GM12878 (cell line): ENCODE measurements at regions not wholly inside any gene's neighbourhood (a gene's known extent, or its start where the extent isn't known, plus 50 kb on each side); places are given as distances from the start of the nearest gene placed in this dataset.
"Not testable (repeated sequence)": the region's sequence is repeated elsewhere in the genome, so short reads cannot be mapped to it uniquely, and the experiment has no call there.

Source experiments
- ATAC-seq: fragments of 200-7000 bp; cut with Tn5 transposase; 3 replicates; pipeline ENCODE4 v1.9.1; 2020; ENCODE audit warnings: mild to moderate bottlenecking, moderate library complexity
- BruUV-seq: library from RNA; stranded (reverse); fragments of 400-500 nt; replicated peaks from 2 replicates; lab custom pipeline; 2021; lab: Mats Ljungman, UMichigan
- CTCF ChIA-PET: fragments of 300-600 bp; sonication (Branson Sonifier 250); formaldehyde crosslinking; extraction: SDS; loops from one replicate; lab custom pipeline; 2021; ENCODE audit warnings: inconsistent platforms; lab: Yijun Ruan, JAX
- POLR2A ChIA-PET: fragments of 350-600 bp; formaldehyde crosslinking; extraction: SDS; loops from one replicate; lab custom pipeline; 2021; ENCODE audit warnings: inconsistent platforms; lab: Charles Lee
- RAD21 ChIA-PET: fragments of 300-600 bp; sonication (Branson Sonifier 250); formaldehyde crosslinking; loops from one replicate; lab custom pipeline; 2023; ENCODE audit warnings: antibody characterized with exemption; ENCODE audit not compliant: unreplicated experiment; lab: Charles Lee
- SMC1A ChIA-PET: fragments of 300-600 bp; sonication (Branson Sonifier 250); formaldehyde crosslinking; loops from one replicate; lab custom pipeline; 2023; ENCODE audit not compliant: unreplicated experiment, uncharacterized antibody; lab: Charles Lee
- DNase-seq: peaks from one replicate; pipeline ENCODE4 v3.0.0-alpha.2; 2011; ENCODE audit warnings: low read depth, low spot score
- FAIRE-seq: peaks from 3 replicates; lab custom pipeline; 2011; peaks lifted over from hg19 to GRCh38; lab: Jason Lieb, UNC
- H2AFZ ChIP-seq: 2 replicates; pipeline ENCODE4 v1.6.0; 2011; ENCODE audit warnings: low read depth, low read length, control low read depth; ENCODE audit not compliant: control insufficient read depth
- H3K27ac ChIP-seq: 2 replicates; pipeline ENCODE4 v1.5.1; 2011; ENCODE audit warnings: control low read depth; ENCODE audit not compliant: control insufficient read depth, insufficient read depth
- H3K27me3 ChIP-seq, 2 experiments: replicated peaks in 1 of 2; 2 replicates each; pipeline versions ENCODE4 v1.6.0 to v1.6.1; 2011; ENCODE audit warnings: low read length in 1 of 2; ENCODE audit not compliant: control insufficient read depth in 2 of 2, insufficient read depth in 2 of 2
- H3K36me3 ChIP-seq, 2 experiments: 2 replicates each; pipeline ENCODE4 v1.5.1; 2011; ENCODE audit warnings: low read length in 1 of 2; ENCODE audit not compliant: control insufficient read depth in 2 of 2, insufficient read depth in 2 of 2
- H3K4me1 ChIP-seq: 2 replicates; pipeline ENCODE4 v1.6.1; 2011; ENCODE audit warnings: mild to moderate bottlenecking, low read length, moderate library complexity, mixed read lengths; ENCODE audit not compliant: control insufficient read depth, insufficient read depth
- H3K4me2 ChIP-seq: 2 replicates; pipeline ENCODE4 v1.6.0; 2011; ENCODE audit warnings: control low read depth; ENCODE audit not compliant: control insufficient read depth, insufficient read depth
- H3K4me3 ChIP-seq: fragments of 200-600 bp; sonication (generic); 2 replicates; pipeline ENCODE4 v1.5.1; 2016
- H3K79me2 ChIP-seq: 2 replicates; pipeline ENCODE4 v1.6.0; 2011; ENCODE audit warnings: low read length; ENCODE audit not compliant: control insufficient read depth, insufficient read depth
- H3K9ac ChIP-seq: 2 replicates; pipeline ENCODE4 v1.8.0; 2011; ENCODE audit warnings: low read length, control low read depth, mixed read lengths; ENCODE audit not compliant: control insufficient read depth, insufficient read depth
- H3K9me3 ChIP-seq: replicated peaks from 3 replicates; pipeline ENCODE4 v1.5.1; 2011; ENCODE audit warnings: mild to moderate bottlenecking, low read length; ENCODE audit not compliant: control insufficient read depth, insufficient read depth
- H4K20me1 ChIP-seq: 2 replicates; pipeline ENCODE4 v1.6.0; 2011; ENCODE audit not compliant: control insufficient read depth, insufficient read depth
- CREM ChIP-seq: IDR thresholded peaks from 2 replicates; pipeline ENCODE4 v1.6.1; 2014; ENCODE audit warnings: antibody characterized with exemption, low read depth
- EGR1 ChIP-seq, 2 experiments: IDR thresholded peaks; 1 replicate in 1 of 2; 2 replicates in 1 of 2; pipeline ENCODE4 v1.6.1; 2011 to 2012; ENCODE audit warnings: low read depth in 2 of 2, low read length in 2 of 2, borderline replicate concordance in 1 of 2, mild to moderate bottlenecking in 1 of 2, moderate library complexity in 1 of 2
- FOXM1 ChIP-seq: IDR thresholded peaks from 2 replicates; pipeline ENCODE4 v1.6.1; 2012; ENCODE audit warnings: low read depth, mild to moderate bottlenecking, inconsistent platforms, low read length, moderate library complexity
- KDM1A ChIP-seq: fragments of 200-600 bp; sonication (generic); IDR thresholded peaks from 2 replicates; pipeline ENCODE4 v1.6.1; 2016; ENCODE audit warnings: borderline replicate concordance
- MTA2 ChIP-seq: fragments of 450-650 bp; IDR thresholded peaks from 2 replicates; pipeline ENCODE4 v1.6.1; 2016; ENCODE audit warnings: low read depth, mild to moderate bottlenecking, moderate library complexity
- SIX5 ChIP-seq: IDR thresholded peaks from 2 replicates; pipeline ENCODE4 v1.6.1; 2011; ENCODE audit warnings: mild to moderate bottlenecking, low read depth, low read length, moderate library complexity; ENCODE audit not compliant: severe bottlenecking
- SUZ12 ChIP-seq: fragments of 200-600 bp; sonication (generic); IDR thresholded peaks from one replicate; pipeline ENCODE4 v1.6.1; 2018; ENCODE audit warnings: antibody characterized with exemption, mild to moderate bottlenecking; ENCODE audit not compliant: unreplicated experiment
- ZNF24 ChIP-seq: fragments of 450-650 bp; IDR thresholded peaks from 2 replicates; pipeline ENCODE4 v1.6.1; 2017; ENCODE audit warnings: antibody characterized with exemption, mild to moderate bottlenecking
- WGBS: methylation state at CpG from one replicate; pipeline ENCODE4 v1.1.6; 2016; ENCODE audit warnings: low lambda C conversion rate; ENCODE audit not compliant: insufficient replicate concordance, insufficient coverage; ENCODE audit errors: missing lambda C conversion rate; 5-methylcytosine and 5-hydroxymethylcytosine counted together
- in situ Hi-C: fragments of 300-500 bp; cut with MboI; formaldehyde crosslinking; loops from 9 replicates; pipeline ENCODE4 v1.14.3; 2018; ENCODE audit warnings: mixed read lengths
- intact Hi-C: fragments of 100-400 bp; cut with micrococcal nuclease; formaldehyde crosslinking; loops from one replicate; pipeline ENCODE4 v1.14.2; 2022; ENCODE audit not compliant: unreplicated experiment
- TF ChIP-seq, protein P1 (sequence below): IDR thresholded peaks from 2 replicates; pipeline ENCODE4 v1.6.1; 2011; ENCODE audit warnings: borderline replicate concordance, low read depth, mild to moderate bottlenecking, moderate library complexity, low read length; ENCODE audit not compliant: insufficient read depth, poor library complexity, severe bottlenecking
- TF ChIP-seq, protein P2 (sequence below): fragments of 150-350 bp; IDR thresholded peaks from 2 replicates; pipeline ENCODE4 v1.6.1; 2014; ENCODE audit warnings: mild to moderate bottlenecking, low read depth, low read length
- TF ChIP-seq, protein P3 (sequence below): fragments of 450-650 bp; formaldehyde crosslinking; IDR thresholded peaks from 2 replicates; pipeline ENCODE4 v1.4.0; 2020; ENCODE audit warnings: mild to moderate bottlenecking, moderate library complexity

DNA sequence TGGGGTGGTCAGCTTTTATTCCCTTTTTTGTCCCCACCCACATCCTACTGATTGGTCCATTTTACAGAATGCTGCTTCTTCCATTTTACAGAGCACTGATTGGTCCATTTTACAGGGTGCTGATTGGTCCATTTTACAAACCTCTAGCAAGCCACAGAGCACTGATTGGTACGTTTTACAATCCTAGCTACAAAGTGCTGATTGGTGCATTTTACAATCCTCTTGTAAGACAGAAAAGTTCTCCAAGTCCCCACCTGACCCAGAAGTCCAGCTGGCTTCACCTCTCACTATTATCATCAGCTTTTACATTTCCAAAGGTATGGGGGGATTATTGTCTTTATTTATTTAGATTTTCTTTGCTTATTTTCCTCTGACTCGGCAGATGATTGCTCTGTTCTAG, 390.4 kb upstream of the STXBP6 start:
- ChIA-PET SMC1A (interaction anchor here (0.6 kb wide), 1 partner anchor 15 kb away, joined by 3 read pairs; no protein-coding TSS in a partner anchor), CTCF (interaction anchor here (0.9 kb wide), 1 partner anchor 9 kb away, joined by 5 read pairs; no protein-coding TSS in a partner anchor)
- WGBS, result 5% methylated on average over 2 of the region's 2 CpGs
- FAIRE-seq, H3K4me2 ChIP-seq, ATAC-seq, H3K9me3 ChIP-seq, H3K4me1 ChIP-seq, H3K27me3 ChIP-seq, H3K9ac ChIP-seq, H4K20me1 ChIP-seq, intact Hi-C loops, H3K79me2 ChIP-seq, in situ Hi-C loops, POLR2A ChIA-PET, RAD21 ChIA-PET, H3K4me3 ChIP-seq, DNase-seq, H3K36me3 ChIP-seq, H3K27ac ChIP-seq, H2AFZ ChIP-seq, BruUV-seq: not testable (repeated sequence)

DNA sequence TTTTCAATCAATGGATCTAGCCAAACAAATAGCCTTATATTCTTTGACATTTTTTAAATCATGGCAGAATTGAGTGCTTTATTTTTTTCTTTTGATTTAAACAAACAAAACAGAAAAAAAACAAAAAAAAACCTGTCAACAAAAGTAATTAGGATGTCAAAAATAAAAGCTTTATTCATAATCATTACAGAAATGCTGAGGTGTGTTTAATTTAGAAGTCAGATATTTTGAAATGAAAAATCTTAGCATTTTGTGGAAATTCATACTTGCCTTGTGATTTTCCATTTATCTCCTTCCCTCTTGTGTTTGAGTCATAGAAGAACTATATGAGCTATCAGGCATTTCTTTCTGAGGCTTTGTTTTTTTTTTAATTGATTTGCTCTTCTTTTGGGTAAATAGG, 387.0 kb upstream of the STXBP6 start:
- no peak overlapping the region for H3K9ac ChIP-seq
- H3K27ac ChIP-seq, result no peak overlapping the region
- H3K36me3 ChIP-seq, result no peaks in the 10 kb centered on the region
- no peak overlapping the region for H3K4me3 ChIP-seq
- no peaks in the 10 kb centered on the region for H3K9me3 ChIP-seq
- no peaks in the 10 kb centered on the region for H3K27me3 ChIP-seq
- no peaks in the 10 kb centered on the region for H3K4me1 ChIP-seq
- H3K4me2 ChIP-seq, result no peak overlapping the region
- ChIA-PET CTCF (interaction anchor here (1.0 kb wide), 1 partner anchor 99 kb away, joined by 4 read pairs; no protein-coding TSS in a partner anchor), SMC1A (no interaction called here), RAD21 (interaction anchor here (1.4 kb wide), 1 partner anchor 101 kb away, joined by 4 read pairs; no protein-coding TSS in a partner anchor), POLR2A (no interaction called here)
- in situ Hi-C loops, result no loop called here
- intact Hi-C loops, result no loop called here
- no TSS peak for BruUV-seq
- FAIRE-seq (no peak), ATAC-seq (no peak), DNase-seq (no peak)
- no peak overlapping the region for H2AFZ ChIP-seq
- no peaks in the 10 kb centered on the region for H4K20me1 ChIP-seq
- H3K79me2 ChIP-seq, result no peaks in the 10 kb centered on the region
- TF ChIP-seq KDM1A (no peak), SIX5 (no peak), EGR1 (IDR thresholded peaks at IDR 0.05; ENCODE audit: borderline replicate concordance in 1 of 2, low read depth in 2 of 2, low read length in 2 of 2) (no peak), ZNF24 (no peak), MTA2 (no peak), FOXM1 (no peak), SUZ12 (no peak), CREM (no peak)
- TF ChIP-seq, protein P1, sequence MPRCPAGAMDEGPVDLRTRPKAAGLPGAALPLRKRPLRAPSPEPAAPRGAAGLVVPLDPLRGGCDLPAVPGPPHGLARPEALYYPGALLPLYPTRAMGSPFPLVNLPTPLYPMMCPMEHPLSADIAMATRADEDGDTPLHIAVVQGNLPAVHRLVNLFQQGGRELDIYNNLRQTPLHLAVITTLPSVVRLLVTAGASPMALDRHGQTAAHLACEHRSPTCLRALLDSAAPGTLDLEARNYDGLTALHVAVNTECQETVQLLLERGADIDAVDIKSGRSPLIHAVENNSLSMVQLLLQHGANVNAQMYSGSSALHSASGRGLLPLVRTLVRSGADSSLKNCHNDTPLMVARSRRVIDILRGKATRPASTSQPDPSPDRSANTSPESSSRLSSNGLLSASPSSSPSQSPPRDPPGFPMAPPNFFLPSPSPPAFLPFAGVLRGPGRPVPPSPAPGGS, result no peak
- TF ChIP-seq, protein P2, sequence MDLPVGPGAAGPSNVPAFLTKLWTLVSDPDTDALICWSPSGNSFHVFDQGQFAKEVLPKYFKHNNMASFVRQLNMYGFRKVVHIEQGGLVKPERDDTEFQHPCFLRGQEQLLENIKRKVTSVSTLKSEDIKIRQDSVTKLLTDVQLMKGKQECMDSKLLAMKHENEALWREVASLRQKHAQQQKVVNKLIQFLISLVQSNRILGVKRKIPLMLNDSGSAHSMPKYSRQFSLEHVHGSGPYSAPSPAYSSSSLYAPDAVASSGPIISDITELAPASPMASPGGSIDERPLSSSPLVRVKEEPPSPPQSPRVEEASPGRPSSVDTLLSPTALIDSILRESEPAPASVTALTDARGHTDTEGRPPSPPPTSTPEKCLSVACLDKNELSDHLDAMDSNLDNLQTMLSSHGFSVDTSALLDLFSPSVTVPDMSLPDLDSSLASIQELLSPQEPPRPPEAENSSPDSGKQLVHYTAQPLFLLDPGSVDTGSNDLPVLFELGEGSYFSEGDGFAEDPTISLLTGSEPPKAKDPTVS, result no peak
- TF ChIP-seq, protein P3, sequence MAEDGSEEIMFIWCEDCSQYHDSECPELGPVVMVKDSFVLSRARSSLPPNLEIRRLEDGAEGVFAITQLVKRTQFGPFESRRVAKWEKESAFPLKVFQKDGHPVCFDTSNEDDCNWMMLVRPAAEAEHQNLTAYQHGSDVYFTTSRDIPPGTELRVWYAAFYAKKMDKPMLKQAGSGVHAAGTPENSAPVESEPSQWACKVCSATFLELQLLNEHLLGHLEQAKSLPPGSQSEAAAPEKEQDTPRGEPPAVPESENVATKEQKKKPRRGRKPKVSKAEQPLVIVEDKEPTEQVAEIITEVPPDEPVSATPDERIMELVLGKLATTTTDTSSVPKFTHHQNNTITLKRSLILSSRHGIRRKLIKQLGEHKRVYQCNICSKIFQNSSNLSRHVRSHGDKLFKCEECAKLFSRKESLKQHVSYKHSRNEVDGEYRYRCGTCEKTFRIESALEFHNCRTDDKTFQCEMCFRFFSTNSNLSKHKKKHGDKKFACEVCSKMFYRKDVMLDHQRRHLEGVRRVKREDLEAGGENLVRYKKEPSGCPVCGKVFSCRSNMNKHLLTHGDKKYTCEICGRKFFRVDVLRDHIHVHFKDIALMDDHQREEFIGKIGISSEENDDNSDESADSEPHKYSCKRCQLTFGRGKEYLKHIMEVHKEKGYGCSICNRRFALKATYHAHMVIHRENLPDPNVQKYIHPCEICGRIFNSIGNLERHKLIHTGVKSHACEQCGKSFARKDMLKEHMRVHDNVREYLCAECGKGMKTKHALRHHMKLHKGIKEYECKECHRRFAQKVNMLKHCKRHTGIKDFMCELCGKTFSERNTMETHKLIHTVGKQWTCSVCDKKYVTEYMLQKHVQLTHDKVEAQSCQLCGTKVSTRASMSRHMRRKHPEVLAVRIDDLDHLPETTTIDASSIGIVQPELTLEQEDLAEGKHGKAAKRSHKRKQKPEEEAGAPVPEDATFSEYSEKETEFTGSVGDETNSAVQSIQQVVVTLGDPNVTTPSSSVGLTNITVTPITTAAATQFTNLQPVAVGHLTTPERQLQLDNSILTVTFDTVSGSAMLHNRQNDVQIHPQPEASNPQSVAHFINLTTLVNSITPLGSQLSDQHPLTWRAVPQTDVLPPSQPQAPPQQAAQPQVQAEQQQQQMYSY (CRISPR knock-in tag), result no peak
